ENCODE measurements at regions not wholly inside any gene's neighbourhood (a gene's known extent, or its start where the extent isn't known, plus 50 kb on each side); places are given as distances from the start of the nearest gene placed in this dataset.

- no peaks in the 10 kb centered on the region for H3K36me3 ChIP-seq (ENCODE audit: insufficient read depth, low read length)
Observed at GRCh38 chr21:35641271-35642016, 418.9 kb downstream of the SETD4 start.

GRCh38 chr21:35637431-35637830 lies 422.9 kb downstream of the SETD4 start:
- Histone ChIP-seq H3K9me2 (replicated peaks; ENCODE audit: insufficient read depth, low read length) (no peaks in the 10 kb centered on the region), H4K20me1 (ENCODE audit: insufficient read depth, low read depth, low read length) (no peaks in the 10 kb centered on the region), H3K4me2 (ENCODE audit: low read depth, low read length, poor library complexity, severe bottlenecking) (no peak overlapping the region), H3K9ac (ENCODE audit: low read length) (no peak overlapping the region), H3K36me3 (ENCODE audit: insufficient read depth, low read length) (no peaks in the 10 kb centered on the region), H3K27ac (ENCODE audit: low read length) (no peak overlapping the region), H2AFZ (ENCODE audit: low read length) (no peak overlapping the region), H3K4me3 (ENCODE audit: low read length) (no peak overlapping the region), H3K9me3 (ENCODE audit: low read length) (no peaks in the 10 kb centered on the region), H3K27me3 (ENCODE audit: low read length) (0 out of 2 replicates have a peak, but pooled peaks cover 2% of the 10 kb centered on the region), H3K79me2 (ENCODE audit: low read length) (no peaks in the 10 kb centered on the region), H3K4me1 (ENCODE audit: low read length) (no peaks in the 10 kb centered on the region)
- no peak for DNase-seq

More at GRCh38 chr21:35641271-35642016, 418.9 kb downstream of the SETD4 start:
- no peaks in the 10 kb centered on the region for H3K79me2 ChIP-seq (ENCODE audit: low read length)
- no peak overlapping the region for H3K4me3 ChIP-seq (ENCODE audit: low read length)
- H3K9ac ChIP-seq (ENCODE audit: low read length) = no peak overlapping the region
- no peaks in the 10 kb centered on the region for H4K20me1 ChIP-seq (ENCODE audit: insufficient read depth, low read depth, low read length)
- H3K9me2 ChIP-seq (replicated peaks; ENCODE audit: insufficient read depth, low read length) = no peaks in the 10 kb centered on the region
- no peak overlapping the region for H3K4me2 ChIP-seq (ENCODE audit: low read depth, low read length, poor library complexity, severe bottlenecking)
- H3K4me1 ChIP-seq (ENCODE audit: low read length) = no peaks in the 10 kb centered on the region
- H3K27ac ChIP-seq (ENCODE audit: low read length) = no peak overlapping the region
- no peaks in the 10 kb centered on the region for H3K9me3 ChIP-seq (ENCODE audit: low read length)
- H3K27me3 ChIP-seq (ENCODE audit: low read length) = 0 out of 2 replicates have a peak, but pooled peaks cover 2% of the 10 kb centered on the region
- no peak for DNase-seq
- H2AFZ ChIP-seq (ENCODE audit: low read length) = no peak overlapping the region

DNA sequence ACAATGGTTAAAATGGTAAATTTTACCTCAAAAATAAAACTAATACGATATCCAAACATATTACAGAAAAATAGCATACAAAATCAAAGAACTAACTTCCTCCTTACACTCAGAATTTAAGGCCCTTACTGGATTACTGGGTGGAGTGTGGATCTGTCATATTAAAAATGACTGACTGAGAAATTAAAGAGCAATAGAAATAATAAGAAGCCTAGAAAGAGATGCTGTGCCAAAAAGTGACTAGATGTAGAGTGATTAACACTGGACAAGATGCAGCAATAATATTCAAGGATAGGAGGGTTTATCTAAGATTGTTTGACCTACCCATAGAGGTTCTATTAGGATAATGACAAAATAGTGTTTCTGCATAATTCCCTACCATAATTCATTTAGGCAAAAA lies 424.3 kb downstream of the SETD4 start:
- Histone ChIP-seq H3K4me3 (ENCODE audit: low read length) (no peak overlapping the region), H3K9me3 (ENCODE audit: low read length) (no peaks in the 10 kb centered on the region)
- no peak for DNase-seq

GRCh38 chr21:35635261-35635660 lies 425.1 kb downstream of the SETD4 start:
- no peak for DNase-seq
- Histone ChIP-seq H3K4me1 (ENCODE audit: low read length) (no peaks in the 10 kb centered on the region), H3K36me3 (ENCODE audit: insufficient read depth, low read length) (no peaks in the 10 kb centered on the region), H4K20me1 (ENCODE audit: insufficient read depth, low read depth, low read length) (no peaks in the 10 kb centered on the region), H3K4me2 (ENCODE audit: low read depth, low read length, poor library complexity, severe bottlenecking) (no peak overlapping the region), H3K9me2 (replicated peaks; ENCODE audit: insufficient read depth, low read length) (no peaks in the 10 kb centered on the region), H3K27ac (ENCODE audit: low read length) (no peak overlapping the region), H3K79me2 (ENCODE audit: low read length) (no peaks in the 10 kb centered on the region), H3K4me3 (ENCODE audit: low read length) (no peak overlapping the region), H3K27me3 (ENCODE audit: low read length) (0 out of 2 replicates have a peak, but pooled peaks cover 2% of the 10 kb centered on the region), H3K9me3 (ENCODE audit: low read length) (no peaks in the 10 kb centered on the region), H3K9ac (ENCODE audit: low read length) (no peak overlapping the region), H2AFZ (ENCODE audit: low read length) (no peak overlapping the region)

More for the DNA sequence above, 424.3 kb downstream of the SETD4 start:
- Histone ChIP-seq H3K27me3 (ENCODE audit: low read length) (0 out of 2 replicates have a peak, but pooled peaks cover 2% of the 10 kb centered on the region), H2AFZ (ENCODE audit: low read length) (no peak overlapping the region), H3K79me2 (ENCODE audit: low read length) (no peaks in the 10 kb centered on the region), H3K27ac (ENCODE audit: low read length) (no peak overlapping the region), H3K9me2 (replicated peaks; ENCODE audit: insufficient read depth, low read length) (no peaks in the 10 kb centered on the region), H3K9ac (ENCODE audit: low read length) (no peak overlapping the region), H3K4me2 (ENCODE audit: low read depth, low read length, poor library complexity, severe bottlenecking) (no peak overlapping the region), H4K20me1 (ENCODE audit: insufficient read depth, low read depth, low read length) (no peaks in the 10 kb centered on the region), H3K36me3 (ENCODE audit: insufficient read depth, low read length) (no peaks in the 10 kb centered on the region), H3K4me1 (ENCODE audit: low read length) (no peaks in the 10 kb centered on the region)

DNA sequence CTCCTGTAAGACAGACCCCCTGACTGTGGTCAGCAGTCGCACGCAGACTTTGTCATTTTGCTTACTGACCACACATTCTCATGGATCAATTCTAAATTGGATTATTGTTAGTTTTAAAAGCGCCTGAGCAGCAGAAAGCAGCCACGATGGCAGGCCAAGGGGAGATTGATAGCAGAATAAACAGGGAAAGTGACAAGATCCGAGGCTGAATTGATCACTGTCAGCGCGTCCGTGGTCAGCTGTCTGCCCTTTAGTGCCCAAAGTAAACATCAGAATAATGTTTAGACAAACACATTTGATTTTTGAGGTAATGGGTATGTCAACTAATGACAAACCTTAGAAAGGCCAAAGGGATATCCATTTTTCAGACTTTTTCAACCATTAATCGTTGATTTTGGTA lies 426.8 kb downstream of the SETD4 start:
- H3K9me2 ChIP-seq (replicated peaks; ENCODE audit: insufficient read depth, low read length) = no peaks in the 10 kb centered on the region
- no peak for DNase-seq
- no peaks in the 10 kb centered on the region for H3K36me3 ChIP-seq (ENCODE audit: insufficient read depth, low read length)
- H2AFZ ChIP-seq (ENCODE audit: low read length) = no peak overlapping the region
- no peaks in the 10 kb centered on the region for H3K4me1 ChIP-seq (ENCODE audit: low read length)
- no peak overlapping the region for H3K4me2 ChIP-seq (ENCODE audit: low read depth, low read length, poor library complexity, severe bottlenecking)
- no peaks in the 10 kb centered on the region for H3K79me2 ChIP-seq (ENCODE audit: low read length)
- H3K27ac ChIP-seq (ENCODE audit: low read length) = no peak overlapping the region
- no peak overlapping the region for H3K4me3 ChIP-seq (ENCODE audit: low read length)
- H3K27me3 ChIP-seq (ENCODE audit: low read length) = no peaks in the 10 kb centered on the region
- H4K20me1 ChIP-seq (ENCODE audit: insufficient read depth, low read depth, low read length) = no peaks in the 10 kb centered on the region
- no peaks in the 10 kb centered on the region for H3K9me3 ChIP-seq (ENCODE audit: low read length)
- H3K9ac ChIP-seq (ENCODE audit: low read length) = no peak overlapping the region

DNA sequence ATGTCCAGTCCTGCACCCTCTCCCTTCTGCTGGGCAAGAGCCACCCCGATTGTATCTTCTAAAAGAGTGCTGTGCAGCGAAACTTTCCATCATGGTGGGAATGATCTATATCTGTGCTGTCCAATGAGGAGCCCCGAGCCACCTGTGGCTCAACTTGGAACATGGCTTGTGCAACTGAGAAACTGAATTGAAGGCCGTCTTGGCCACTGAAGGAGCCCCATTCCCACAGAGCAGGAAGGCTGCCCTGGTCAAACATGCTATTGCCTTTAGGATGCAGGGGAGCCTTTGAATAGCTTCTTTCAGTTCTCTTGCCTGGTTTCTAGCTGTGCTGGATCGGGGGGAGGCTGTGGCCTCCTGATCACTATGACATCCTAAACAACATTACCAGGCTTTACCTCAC lies 427.6 kb downstream of the SETD4 start:
- Histone ChIP-seq H3K9ac (ENCODE audit: low read length) (no peak overlapping the region), H3K27me3 (ENCODE audit: low read length) (no peaks in the 10 kb centered on the region), H3K79me2 (ENCODE audit: low read length) (no peaks in the 10 kb centered on the region), H3K4me3 (ENCODE audit: low read length) (no peak overlapping the region), H3K27ac (ENCODE audit: low read length) (no peak overlapping the region), H3K4me1 (ENCODE audit: low read length) (no peaks in the 10 kb centered on the region), H3K36me3 (ENCODE audit: insufficient read depth, low read length) (no peaks in the 10 kb centered on the region), H4K20me1 (ENCODE audit: insufficient read depth, low read depth, low read length) (no peaks in the 10 kb centered on the region), H3K4me2 (ENCODE audit: low read depth, low read length, poor library complexity, severe bottlenecking) (no peak overlapping the region), H3K9me2 (replicated peaks; ENCODE audit: insufficient read depth, low read length) (no peaks in the 10 kb centered on the region), H3K9me3 (ENCODE audit: low read length) (no peaks in the 10 kb centered on the region), H2AFZ (ENCODE audit: low read length) (no peak overlapping the region)
- DNase-seq = no peak

GRCh38 chr21:35628316-35628715 lies 432.0 kb downstream of the SETD4 start:
- H3K4me3 ChIP-seq (ENCODE audit: low read length) = no peak overlapping the region
- H3K4me1 ChIP-seq (ENCODE audit: low read length) = no peaks in the 10 kb centered on the region
- no peak overlapping the region for H2AFZ ChIP-seq (ENCODE audit: low read length)
- no peaks in the 10 kb centered on the region for H4K20me1 ChIP-seq (ENCODE audit: insufficient read depth, low read depth, low read length)
- no peaks in the 10 kb centered on the region for H3K9me2 ChIP-seq (replicated peaks; ENCODE audit: insufficient read depth, low read length)
- no peaks in the 10 kb centered on the region for H3K79me2 ChIP-seq (ENCODE audit: low read length)
- H3K27me3 ChIP-seq (ENCODE audit: low read length) = no peaks in the 10 kb centered on the region
- H3K9ac ChIP-seq (ENCODE audit: low read length) = no peak overlapping the region
- DNase-seq = no peak
- H3K27ac ChIP-seq (ENCODE audit: low read length) = no peak overlapping the region
- H3K36me3 ChIP-seq (ENCODE audit: insufficient read depth, low read length) = no peaks in the 10 kb centered on the region
- no peak overlapping the region for H3K4me2 ChIP-seq (ENCODE audit: low read depth, low read length, poor library complexity, severe bottlenecking)
- H3K9me3 ChIP-seq (ENCODE audit: low read length) = no peaks in the 10 kb centered on the region

- Histone ChIP-seq H2AFZ (ENCODE audit: low read length) (no peak overlapping the region), H3K4me1 (ENCODE audit: low read length) (no peaks in the 10 kb centered on the region), H3K27me3 (ENCODE audit: low read length) (no peaks in the 10 kb centered on the region), H3K9me3 (ENCODE audit: low read length) (no peaks in the 10 kb centered on the region), H3K36me3 (ENCODE audit: insufficient read depth, low read length) (no peaks in the 10 kb centered on the region), H3K9ac (ENCODE audit: low read length) (no peak overlapping the region), H3K4me2 (ENCODE audit: low read depth, low read length, poor library complexity, severe bottlenecking) (no peak overlapping the region), H3K4me3 (ENCODE audit: low read length) (no peak overlapping the region), H4K20me1 (ENCODE audit: insufficient read depth, low read depth, low read length) (no peaks in the 10 kb centered on the region), H3K9me2 (replicated peaks; ENCODE audit: insufficient read depth, low read length) (no peaks in the 10 kb centered on the region), H3K27ac (ENCODE audit: low read length) (no peak overlapping the region), H3K79me2 (ENCODE audit: low read length) (no peaks in the 10 kb centered on the region)
- no peak for DNase-seq
Observed at GRCh38 chr21:35627462-35627861, 432.9 kb downstream of the SETD4 start.
